HG02588 (cell line): ENCODE measurements at regions not wholly inside any gene's neighbourhood (a gene's known extent, or its start where the extent isn't known, plus 50 kb on each side); places are given as distances from the start of the nearest gene placed in this dataset.

Experiments used
- ATAC-seq: cut with Tn5 transposase; IDR thresholded peaks from one replicate; pipeline ENCODE4 v1.9.1; 2021; ENCODE audit warnings: mild to moderate bottlenecking, moderate library complexity; ENCODE audit not compliant: unreplicated experiment

GRCh38 chr6:144335311-144335861 is 50.3 kb downstream of the UTRN start:
- no peak for ATAC-seq

GRCh38 chr6:144335914-144336313 is 50.8 kb downstream of the UTRN start:
- ATAC-seq: peak; percentile 81

GRCh38 chr6:144336900-144337299 is 51.8 kb downstream of the UTRN start:
- ATAC-seq: no peak

- ATAC-seq: no peak
Observed at GRCh38 chr6:144338474-144338873, 53.3 kb downstream of the UTRN start.

GRCh38 chr6:144338951-144339700 is 54.0 kb downstream of the UTRN start:
- no peak for ATAC-seq

GRCh38 chr6:144339859-144340452 is 54.8 kb downstream of the UTRN start:
- no peak for ATAC-seq

GRCh38 chr6:144340541-144341371 is 55.6 kb downstream of the UTRN start:
- ATAC-seq: no peak

- peak; percentile 72 for ATAC-seq
Observed at GRCh38 chr6:144341831-144342527, 56.8 kb downstream of the UTRN start.

GRCh38 chr6:144343701-144344428 is 58.7 kb downstream of the UTRN start:
- ATAC-seq: peak; percentile 35

- ATAC-seq: peak; percentile 43
Observed at GRCh38 chr6:144344646-144345045, 59.5 kb downstream of the UTRN start.

GRCh38 chr6:144345451-144345850 is 60.3 kb downstream of the UTRN start:
- no peak for ATAC-seq

GRCh38 chr6:144346719-144347447 is 61.7 kb downstream of the UTRN start:
- ATAC-seq: no peak

GRCh38 chr6:144347448-144347759 is 62.3 kb downstream of the UTRN start:
- no peak for ATAC-seq

- ATAC-seq: no peak
Observed at GRCh38 chr6:144347933-144348332, 62.8 kb downstream of the UTRN start.

- ATAC-seq: peak; percentile 37
Observed at GRCh38 chr6:144349690-144350527, 64.8 kb downstream of the UTRN start.

GRCh38 chr6:144350528-144350880 is 65.4 kb downstream of the UTRN start:
- ATAC-seq: no peak

- ATAC-seq: no peak
Observed at GRCh38 chr6:144351379-144352127, 66.4 kb downstream of the UTRN start.

- ATAC-seq: no peak
Observed at GRCh38 chr6:144352331-144352730, 67.2 kb downstream of the UTRN start.
